ENCODE measurements at regions not wholly inside any gene's neighbourhood (a gene's known extent, or its start where the extent isn't known, plus 50 kb on each side); places are given as distances from the start of the nearest gene placed in this dataset.

DNA sequence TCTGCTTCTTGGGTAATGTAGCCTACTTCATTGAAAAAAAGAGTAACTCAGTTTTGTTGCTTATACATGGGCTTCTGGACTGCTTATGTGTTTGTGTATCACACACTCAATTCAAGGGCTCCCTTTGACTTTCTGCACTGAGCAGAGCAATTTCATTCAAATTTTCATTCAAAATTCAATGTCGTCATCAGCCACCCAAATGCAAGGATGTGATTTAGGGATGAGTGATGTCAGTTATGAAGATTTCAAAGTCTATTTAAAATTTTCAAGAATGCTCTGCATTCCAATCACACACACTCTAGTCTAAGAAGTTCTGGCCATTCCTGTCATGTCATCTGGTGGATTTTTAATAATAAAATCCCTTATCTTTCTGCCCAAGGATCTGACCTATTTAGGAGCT, 344.5 kb upstream of the ZFP64 start:
- Histone ChIP-seq H4K8ac (ENCODE audit: extremely low read depth, insufficient read depth, low read length) (no peak overlapping the region), H3K9me3 (ENCODE audit: insufficient read depth in 2 of 2, low read depth in 1 of 2, low read length in 1 of 2) (no peaks in the 10 kb centered on the region), H3K56ac (replicated peaks; ENCODE audit: insufficient read length, low read depth, low read length) (no peak overlapping the region), H3K36me3 (ENCODE audit: control insufficient read depth in 2 of 4, insufficient read depth in 4 of 4, low read length in 3 of 4) (no peaks in the 10 kb centered on the region), H2AFZ (ENCODE audit: low read length) (no peak overlapping the region), H4K20me1 (replicated peaks in 1 of 2; ENCODE audit: control insufficient read depth in 1 of 2, insufficient read depth in 2 of 2, low read length in 2 of 2) (no peaks in the 10 kb centered on the region), H3K4me3 (ENCODE audit: extremely low read depth in 1 of 4, insufficient read depth in 2 of 4, low read depth in 3 of 4, low read length in 4 of 4) (no peak overlapping the region), H3K27ac (ENCODE audit: low read depth, low read length) (no peak overlapping the region), H4K5ac (ENCODE audit: insufficient read length, low read depth, low read length) (no peak overlapping the region), H3K18ac (ENCODE audit: extremely low read depth, low read length) (no peak overlapping the region), H3K23me2 (ENCODE audit: low read depth, low read length) (no peaks in the 10 kb centered on the region), H2BK15ac (ENCODE audit: low read length) (no peak overlapping the region), H2BK5ac (ENCODE audit: low read depth, low read length) (no peak overlapping the region), H3K4me1 (replicated peaks in 1 of 4; ENCODE audit: control insufficient read depth in 3 of 4, insufficient read depth in 4 of 4, low read length in 3 of 4) (no peaks in the 10 kb centered on the region), H2AK5ac (ENCODE audit: low read depth, low read length) (no peak overlapping the region), H3K9ac (replicated peaks in 1 of 4; ENCODE audit: extremely low read depth in 1 of 4, low read depth in 3 of 4, low read length in 3 of 4) (no peak overlapping the region), H3K79me1 (ENCODE audit: low read depth, low read length) (no peaks in the 10 kb centered on the region), H4K91ac (replicated peaks; ENCODE audit: insufficient read length, low read length) (no peak overlapping the region), H3K23ac (ENCODE audit: insufficient read length) (no peak overlapping the region), H3K79me2 (ENCODE audit: control insufficient read depth in 1 of 2, insufficient read depth in 2 of 2, low read length in 2 of 2) (no peaks in the 10 kb centered on the region), H3K4me2 (ENCODE audit: insufficient read depth in 1 of 2, low read depth in 2 of 2, low read length in 2 of 2) (no peak overlapping the region), H2BK120ac (replicated peaks; ENCODE audit: low read depth, low read length) (no peak overlapping the region), H3K27me3 (replicated peaks in 1 of 4; ENCODE audit: control insufficient read depth in 3 of 4, extremely low read depth in 1 of 4, insufficient read depth in 3 of 4, low read length in 3 of 4) (no peaks in the 10 kb centered on the region), H3K4ac (replicated peaks; ENCODE audit: insufficient read length, low read depth, low read length) (no peak overlapping the region), H2BK12ac (ENCODE audit: low read depth, low read length) (no peak overlapping the region), H3K14ac (ENCODE audit: insufficient read length) (no peak overlapping the region), H2BK20ac (ENCODE audit: low read length) (no peak overlapping the region)
- no peak for FAIRE-seq
- CTCF ChIA-PET (ENCODE audit: partially characterized antibody), result no interaction called here
- 94% methylated on average over 1 of the region's 1 CpG; no CpG with 5 or more reads in 1 of the 2 experiments for WGBS, 2 experiments (ENCODE audit: extremely low coverage in 1 of 2, insufficient coverage in 1 of 2, insufficient read length in 1 of 2, insufficient replicate concordance in 2 of 2, low coverage in 1 of 2, low lambda C conversion rate in 2 of 2, missing lambda C conversion rate in 1 of 2)
- no peak for DNase-seq (ENCODE audit: low read depth in 1 of 2, low spot score in 2 of 2)
- POLR2A ChIA-PET (ENCODE audit: partially characterized antibody), result no interaction called here
- no peak for TF ChIP-seq EP300 (IDR thresholded peaks at IDR 0.05; ENCODE audit: borderline replicate concordance in 1 of 2, low read depth in 2 of 2, low read length in 2 of 2)
- TF ChIP-seq KDM5A (IDR thresholded peaks at IDR 0.05; ENCODE audit: low read length), result no peak
- no peak for TF ChIP-seq SIRT6 (IDR thresholded peaks at IDR 0.05; ENCODE audit: low read length)
- TF ChIP-seq CBX5 (IDR thresholded peaks at IDR 0.05; ENCODE audit: low read depth, low read length), result no peak
- TF ChIP-seq KDM1A (IDR thresholded peaks at IDR 0.05; ENCODE audit: borderline replicate concordance, low read length), result no peak
- TF ChIP-seq SP1 (IDR thresholded peaks at IDR 0.05; ENCODE audit: low read depth, low read length), result no peak
- TF ChIP-seq TAF7 (optimal IDR thresholded peaks at IDR 0.05; ENCODE audit: borderline replicate concordance, low read depth, low read length), result no peak
- no peak for TF ChIP-seq RNF2 (IDR thresholded peaks at IDR 0.05; ENCODE audit: borderline replicate concordance, low read depth, low read length, missing control alignments, poor library complexity, severe bottlenecking)
- no peak for TF ChIP-seq MAFK (IDR thresholded peaks at IDR 0.05; ENCODE audit: low read depth, low read length)
- TF ChIP-seq JUN (IDR thresholded peaks at IDR 0.05; ENCODE audit: low read depth, low read length), result no peak
- no peak for TF ChIP-seq GABPA (IDR thresholded peaks at IDR 0.05; ENCODE audit: borderline replicate concordance, insufficient read depth, low read length)
- TF ChIP-seq CTBP2 (IDR thresholded peaks at IDR 0.05; ENCODE audit: borderline replicate concordance, insufficient read depth, insufficient read length, low read length), result no peak
- no peak for TF ChIP-seq YY1 (IDR thresholded peaks at IDR 0.05; ENCODE audit: low read depth, low read length)
- TF ChIP-seq SIX5 (IDR thresholded peaks at IDR 0.05; ENCODE audit: low read depth, low read length), result no peak
- no peak for TF ChIP-seq CBX8 (IDR thresholded peaks at IDR 0.05; ENCODE audit: borderline replicate concordance, low read depth, low read length)
- no peak for TF ChIP-seq TEAD4 (IDR thresholded peaks at IDR 0.05; ENCODE audit: low read depth, low read length)

Measured in H1 (cell line).